OCI-LY7 (cell line): ENCODE measurements at regions not wholly inside any gene's neighbourhood (a gene's known extent, or its start where the extent isn't known, plus 50 kb on each side); places are given as distances from the start of the nearest gene placed in this dataset.

Experiments used
- CTCF ChIP-seq: fragments of 200-600 bp; sonication (generic); conservative IDR thresholded peaks from 2 replicates; pipeline ENCODE4 v1.5.1; 2014; ENCODE audit warnings: mild to moderate bottlenecking, antibody characterized with exemption, low read length, moderate library complexity, mixed read lengths
- EZH2phosphoT487 ChIP-seq: fragments of 200-600 bp; sonication (generic); IDR thresholded peaks from 2 replicates; pipeline ENCODE4 v1.6.1; 2018; ENCODE audit warnings: low read depth, borderline replicate concordance, mild to moderate bottlenecking, mixed run types, antibody characterized with exemption, low read length, moderate library complexity, mixed read lengths

- TF ChIP-seq CTCF (peak; percentile 85), EZH2phosphoT487 (no peak)
Observed at GRCh38 chr7:123367484-123368122, 166.8 kb downstream of the IQUB start.
